Esophagus squamous epithelium (tissue), 5 donors: ENCODE measurements at regions not wholly inside any gene's neighbourhood (a gene's known extent, or its start where the extent isn't known, plus 50 kb on each side); places are given as distances from the start of the nearest gene placed in this dataset.

Experiments
- DNase-seq: peaks from one replicate; lab custom pipeline; 2025; lab: John Stamatoyannopoulos, UW
- H3K27ac ChIP-seq, 4 donors: fragments of 200-600 bp; sonication (generic); one replicate each; pipeline ENCODE4 v1.5.1; 2016 to 2019; ENCODE audit warnings: mild to moderate bottlenecking in 1 of 4
- H3K27me3 ChIP-seq, 4 donors: fragments of 200-600 bp; sonication (generic); 1 replicate in 3 of 4; 2 replicates in 1 of 4; pipeline versions ENCODE4 v1.5.1 to v1.6.0; 2017 to 2021; ENCODE audit warnings: antibody characterized with exemption in 1 of 4
- H3K36me3 ChIP-seq, 3 donors: fragments of 200-600 bp; sonication (generic); one replicate each; pipeline ENCODE4 v1.5.1; 2016 to 2019
- H3K4me1 ChIP-seq, 3 donors: fragments of 200-600 bp; sonication (generic); one replicate each; pipeline ENCODE4 v1.5.1; 2017 to 2019
- H3K4me3 ChIP-seq, 4 donors: fragments of 200-600 bp; sonication (generic); 1 replicate in 3 of 4; 2 replicates in 1 of 4; pipeline ENCODE4 v1.5.1; 2016 to 2019; ENCODE audit warnings: mild to moderate bottlenecking in 2 of 4, moderate library complexity in 1 of 4
- H3K9me3 ChIP-seq, 3 donors: fragments of 200-600 bp; sonication (generic); one replicate each; pipeline ENCODE4 v1.5.1; 2016 to 2019
- CTCF ChIP-seq, 6 experiments: fragments of 450-650 bp in 4 of 6; fragments of 200-600 bp in 2 of 6; sonication (generic) in 2 of 6; IDR thresholded peaks; one replicate each; pipeline ENCODE4 v1.5.1; 2016 to 2019; ENCODE audit warnings: antibody characterized with exemption in 6 of 6, mild to moderate bottlenecking in 4 of 6, moderate library complexity in 4 of 6
- POLR2A ChIP-seq, 4 donors: fragments of 450-650 bp; IDR thresholded peaks; one replicate each; pipeline ENCODE4 v1.6.1; 2017; ENCODE audit warnings: antibody characterized with exemption in 4 of 4, mild to moderate bottlenecking in 4 of 4, moderate library complexity in 3 of 4
- WGBS, 2 donors: methylation state at CpG; one replicate each; pipeline ENCODE4 v1.1.5; 2018; 5-methylcytosine and 5-hydroxymethylcytosine counted together
- intact Hi-C: fragments of 100-400 bp; cut with DNase I; formaldehyde crosslinking; loops from one replicate; pipeline ENCODE4 v1.15.0; 2022
- donor health status: DM: yes; HTN: yes; CAD: no.

GRCh38 chr21:18498431-18498830 is 94.8 kb upstream of the TMPRSS15 start:
- 25 to 40% methylated on average over 1 of the region's 1 CpG for WGBS, 2 donors
- no peak overlapping the region for H3K4me3 ChIP-seq
- no peaks in the 10 kb centered on the region for H3K36me3 ChIP-seq
- intact Hi-C loops = no loop called here
- no peaks in the 10 kb centered on the region for H3K27me3 ChIP-seq
- no peaks in the 10 kb centered on the region for H3K9me3 ChIP-seq
- no peak overlapping the region for H3K27ac ChIP-seq
- no peak for DNase-seq
- no peaks in the 10 kb centered on the region for H3K4me1 ChIP-seq
- TF ChIP-seq CTCF (IDR thresholded peaks at IDR 0.05) (no peak), POLR2A (IDR thresholded peaks at IDR 0.05) (no peak)

DNA sequence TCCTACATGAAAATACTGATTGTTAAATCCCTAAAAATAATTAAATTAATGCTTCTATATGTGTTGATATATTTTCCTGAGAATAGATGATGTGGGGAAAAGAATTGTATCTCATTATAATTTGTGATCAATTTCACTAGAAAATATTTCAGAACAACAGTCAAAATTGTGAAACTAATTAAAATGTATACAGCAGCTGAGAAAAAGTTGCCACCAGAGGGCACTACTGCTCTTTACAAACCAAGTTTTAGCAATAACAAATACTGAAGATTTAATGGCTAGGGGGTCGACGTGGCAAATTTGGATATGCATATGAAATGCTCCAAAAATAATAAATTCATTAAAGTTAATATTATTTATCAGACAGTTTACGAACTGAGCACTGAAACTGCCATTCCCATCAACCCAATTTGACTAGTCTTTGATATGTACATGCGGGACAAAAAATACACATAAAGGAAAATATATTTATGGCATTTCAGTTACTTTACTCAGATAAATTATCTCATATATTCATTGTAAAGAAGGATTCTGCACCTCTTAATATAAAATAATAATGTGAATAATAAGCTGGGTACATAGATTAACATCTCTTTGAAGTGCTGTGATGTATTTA is 96.3 kb upstream of the TMPRSS15 start:
- WGBS, 2 donors = 24 to 29% methylated on average over 4 of the region's 4 CpGs
- intact Hi-C loops = no loop called here

DNA sequence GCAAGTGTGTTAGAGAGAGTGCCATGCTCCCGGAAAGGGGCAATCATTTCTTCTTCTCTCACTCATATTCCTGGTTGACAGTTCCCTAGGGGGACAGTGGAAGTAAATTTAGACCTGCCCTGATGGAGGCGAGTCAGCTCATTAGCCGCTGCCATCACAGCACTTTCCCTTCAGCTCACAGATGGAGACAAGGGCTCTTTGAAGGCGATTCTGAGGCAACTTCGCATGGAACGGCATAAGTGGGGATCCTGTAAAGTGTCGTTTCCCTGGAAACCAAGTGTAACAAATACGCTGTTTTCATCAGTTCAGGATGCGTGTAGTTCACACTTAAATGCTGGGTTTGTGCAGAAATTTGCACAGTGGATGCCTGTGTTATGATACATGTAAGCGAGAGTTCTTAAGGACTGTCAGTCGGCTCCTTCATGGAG is 114.5 kb upstream of the TMPRSS15 start:
- 84 to 88% methylated on average over 10 to 11 of the region's 11 CpGs for WGBS, 2 donors
- Histone ChIP-seq H3K9me3 (no peaks in the 10 kb centered on the region), H3K4me1 (no peaks in the 10 kb centered on the region), H3K27ac (no peak overlapping the region), H3K36me3 (no peaks in the 10 kb centered on the region), H3K27me3 (no peaks in the 10 kb centered on the region), H3K4me3 (no peak overlapping the region)
- intact Hi-C loops = no loop called here
- TF ChIP-seq POLR2A (IDR thresholded peaks at IDR 0.05) (no peak), CTCF (IDR thresholded peaks at IDR 0.05) (no peak)
- no peak for DNase-seq

More for the DNA sequence above, 96.3 kb upstream of the TMPRSS15 start:
- Histone ChIP-seq H3K27me3 (no peaks in the 10 kb centered on the region), H3K9me3 (no peaks in the 10 kb centered on the region), H3K36me3 (no peaks in the 10 kb centered on the region), H3K4me1 (no peaks in the 10 kb centered on the region), H3K4me3 (no peak overlapping the region), H3K27ac (no peak overlapping the region)
- TF ChIP-seq CTCF (IDR thresholded peaks at IDR 0.05) = peak in 5 of 6 experiments; percentile 19 to 64 (median 55)
- TF ChIP-seq POLR2A (IDR thresholded peaks at IDR 0.05) = no peak
- DNase-seq = no peak

GRCh38 chr21:18521204-18521603 is 117.6 kb upstream of the TMPRSS15 start:
- intact Hi-C loops = no loop called here
- 8 to 17% methylated on average over 2 of the region's 2 CpGs for WGBS, 2 donors

More at GRCh38 chr21:18521204-18521603, 117.6 kb upstream of the TMPRSS15 start:
- no peak overlapping the region for H3K27ac ChIP-seq
- no peak for DNase-seq
- H3K27me3 ChIP-seq = no peaks in the 10 kb centered on the region
- TF ChIP-seq POLR2A (IDR thresholded peaks at IDR 0.05) (no peak), CTCF (IDR thresholded peaks at IDR 0.05) (no peak)
- H3K4me3 ChIP-seq = no peak overlapping the region
- H3K36me3 ChIP-seq = no peaks in the 10 kb centered on the region
- no peaks in the 10 kb centered on the region for H3K4me1 ChIP-seq
- H3K9me3 ChIP-seq = no peaks in the 10 kb centered on the region
